ENCODE measurements at regions not wholly inside any gene's neighbourhood (a gene's known extent, or its start where the extent isn't known, plus 50 kb on each side); places are given as distances from the start of the nearest gene placed in this dataset.

DNA sequence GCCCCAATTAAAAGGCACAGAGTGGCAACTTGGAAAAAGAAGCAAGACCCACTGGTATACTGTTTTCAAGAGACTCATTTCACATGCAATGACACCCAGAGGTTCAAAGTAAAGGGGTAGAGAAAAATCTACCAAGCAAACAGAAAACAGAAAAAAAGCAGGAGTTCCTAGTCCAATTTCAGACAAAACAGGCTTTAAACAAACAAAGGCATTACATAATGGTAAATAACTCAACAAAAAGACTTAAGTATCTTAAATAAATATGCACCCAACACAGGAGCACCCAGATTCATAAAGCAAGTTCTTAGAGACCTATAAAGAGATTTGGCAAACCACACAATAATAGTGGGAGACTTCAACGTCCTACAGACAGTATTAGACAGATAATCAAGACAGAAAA, 215.8 kb downstream of the SLCO4C1 start (continued):
- TF ChIP-seq, protein P1, sequence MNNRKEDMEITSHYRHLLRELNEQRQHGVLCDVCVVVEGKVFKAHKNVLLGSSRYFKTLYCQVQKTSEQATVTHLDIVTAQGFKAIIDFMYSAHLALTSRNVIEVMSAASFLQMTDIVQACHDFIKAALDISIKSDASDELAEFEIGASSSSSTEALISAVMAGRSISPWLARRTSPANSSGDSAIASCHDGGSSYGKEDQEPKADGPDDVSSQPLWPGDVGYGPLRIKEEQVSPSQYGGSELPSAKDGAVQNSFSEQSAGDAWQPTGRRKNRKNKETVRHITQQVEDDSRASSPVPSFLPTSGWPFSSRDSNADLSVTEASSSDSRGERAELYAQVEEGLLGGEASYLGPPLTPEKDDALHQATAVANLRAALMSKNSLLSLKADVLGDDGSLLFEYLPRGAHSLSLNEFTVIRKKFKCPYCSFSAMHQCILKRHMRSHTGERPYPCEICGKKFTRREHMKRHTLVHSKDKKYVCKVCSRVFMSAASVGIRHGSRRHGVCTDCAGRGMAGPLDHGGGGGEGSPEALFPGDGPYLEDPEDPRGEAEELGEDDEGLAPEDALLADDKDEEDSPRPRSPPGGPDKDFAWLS (CRISPR knock-in tag; IDR thresholded peaks at IDR 0.05; ENCODE audit: borderline replicate concordance): no peak
- peak; percentile 78 for TF ChIP-seq FOXA3 (CRISPR knock-in tag; IDR thresholded peaks at IDR 0.05)
- TF ChIP-seq GATAD2A (CRISPR knock-in tag; IDR thresholded peaks at IDR 0.05): peak; percentile 79
- no peak for TF ChIP-seq SP140L (CRISPR knock-in tag; IDR thresholded peaks at IDR 0.05; ENCODE audit: borderline replicate concordance)
- TF ChIP-seq ZNF674 (CRISPR knock-in tag; IDR thresholded peaks at IDR 0.05; ENCODE audit: low read depth): no peak
- no peak for TF ChIP-seq LCORL (IDR thresholded peaks at IDR 0.05)
- 0 out of 2 replicates have a peak, but pooled peaks have one; percentile 39 for TF ChIP-seq LCORL (CRISPR knock-in tag; IDR thresholded peaks at IDR 0.05)

DNA sequence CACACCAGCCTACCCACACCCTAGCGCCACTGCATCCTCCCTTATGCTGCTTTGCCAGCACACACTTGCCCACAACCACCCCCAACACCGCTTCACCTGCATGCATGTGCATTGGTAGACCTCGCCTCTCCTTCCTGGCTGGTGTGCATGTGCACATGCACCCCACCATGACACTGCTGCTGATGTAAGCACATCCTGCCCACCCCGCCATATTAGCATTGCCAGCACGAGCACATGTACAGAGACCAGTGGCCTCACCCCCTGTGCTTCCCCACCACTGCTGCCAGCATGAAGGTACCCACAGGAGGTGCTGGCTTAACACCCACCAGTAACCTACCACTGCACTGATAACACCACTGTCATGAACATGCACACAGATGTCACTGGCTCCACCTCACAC, 218.2 kb downstream of the SLCO4C1 start:
- Histone ChIP-seq H2AFZ (ENCODE audit: low read length) (no peak overlapping the region), H4K20me1 (ENCODE audit: insufficient read depth, low read length) (no peaks in the 10 kb centered on the region), H3K9me3 (ENCODE audit: low read length) (no peaks in the 10 kb centered on the region), H3K27ac (ENCODE audit: extremely low read length, insufficient read depth, low read length) (no peak overlapping the region), H3K4me2 (ENCODE audit: low read depth, low read length) (no peak overlapping the region), H3K36me3 (replicated peaks in 1 of 2; ENCODE audit: control insufficient read depth in 1 of 2, insufficient read depth in 2 of 2, low read length in 2 of 2) (no peaks in the 10 kb centered on the region), H3K4me1 (ENCODE audit: insufficient read depth, low read length) (peaks cover 28% of the 10 kb centered on the region), H3K9ac (ENCODE audit: insufficient read depth, low read depth, low read length) (no peak overlapping the region), H3K79me2 (ENCODE audit: insufficient read depth, low read length) (no peaks in the 10 kb centered on the region), H3K4me3 (replicated peaks in 1 of 3; ENCODE audit: insufficient read depth in 1 of 3, low read depth in 2 of 3, low read length in 3 of 3) (no peak overlapping the region), H3K27me3 (ENCODE audit: control insufficient read depth in 1 of 2, insufficient read depth in 2 of 2, low read length in 2 of 2) (no peaks in the 10 kb centered on the region)
- ATAC-seq: no peak
- 60% methylated on average over 4 of the region's 5 CpGs for WGBS (ENCODE audit: low lambda C conversion rate)
- no peak for TF ChIP-seq SP1 (IDR thresholded peaks at IDR 0.05)
- TF ChIP-seq SP1 (CRISPR knock-in tag; IDR thresholded peaks at IDR 0.05): no peak
- TF ChIP-seq ZKSCAN5 (CRISPR knock-in tag; IDR thresholded peaks at IDR 0.05): no peak
- TF ChIP-seq ARNTL (CRISPR knock-in tag; IDR thresholded peaks at IDR 0.05): no peak
- no peak for TF ChIP-seq NR1H2 (CRISPR knock-in tag; IDR thresholded peaks at IDR 0.05; ENCODE audit: borderline replicate concordance, low read depth)
- TF ChIP-seq SNAPC2 (CRISPR knock-in tag; IDR thresholded peaks at IDR 0.05): no peak
- TF ChIP-seq, protein P2, sequence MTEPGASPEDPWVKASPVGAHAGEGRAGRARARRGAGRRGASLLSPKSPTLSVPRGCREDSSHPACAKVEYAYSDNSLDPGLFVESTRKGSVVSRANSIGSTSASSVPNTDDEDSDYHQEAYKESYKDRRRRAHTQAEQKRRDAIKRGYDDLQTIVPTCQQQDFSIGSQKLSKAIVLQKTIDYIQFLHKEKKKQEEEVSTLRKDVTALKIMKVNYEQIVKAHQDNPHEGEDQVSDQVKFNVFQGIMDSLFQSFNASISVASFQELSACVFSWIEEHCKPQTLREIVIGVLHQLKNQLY (CRISPR knock-in tag; IDR thresholded peaks at IDR 0.05): no peak
- TF ChIP-seq ZNF616 (CRISPR knock-in tag; IDR thresholded peaks at IDR 0.05; ENCODE audit: low read depth): no peak
- TF ChIP-seq, protein P3, sequence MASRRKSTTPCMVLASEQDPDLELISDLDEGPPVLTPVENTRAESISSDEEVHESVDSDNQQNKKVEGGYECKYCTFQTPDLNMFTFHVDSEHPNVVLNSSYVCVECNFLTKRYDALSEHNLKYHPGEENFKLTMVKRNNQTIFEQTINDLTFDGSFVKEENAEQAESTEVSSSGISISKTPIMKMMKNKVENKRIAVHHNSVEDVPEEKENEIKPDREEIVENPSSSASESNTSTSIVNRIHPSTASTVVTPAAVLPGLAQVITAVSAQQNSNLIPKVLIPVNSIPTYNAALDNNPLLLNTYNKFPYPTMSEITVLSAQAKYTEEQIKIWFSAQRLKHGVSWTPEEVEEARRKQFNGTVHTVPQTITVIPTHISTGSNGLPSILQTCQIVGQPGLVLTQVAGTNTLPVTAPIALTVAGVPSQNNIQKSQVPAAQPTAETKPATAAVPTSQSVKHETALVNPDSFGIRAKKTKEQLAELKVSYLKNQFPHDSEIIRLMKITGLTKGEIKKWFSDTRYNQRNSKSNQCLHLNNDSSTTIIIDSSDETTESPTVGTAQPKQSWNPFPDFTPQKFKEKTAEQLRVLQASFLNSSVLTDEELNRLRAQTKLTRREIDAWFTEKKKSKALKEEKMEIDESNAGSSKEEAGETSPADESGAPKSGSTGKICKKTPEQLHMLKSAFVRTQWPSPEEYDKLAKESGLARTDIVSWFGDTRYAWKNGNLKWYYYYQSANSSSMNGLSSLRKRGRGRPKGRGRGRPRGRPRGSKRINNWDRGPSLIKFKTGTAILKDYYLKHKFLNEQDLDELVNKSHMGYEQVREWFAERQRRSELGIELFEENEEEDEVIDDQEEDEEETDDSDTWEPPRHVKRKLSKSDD (CRISPR knock-in tag; IDR thresholded peaks at IDR 0.05; ENCODE audit: low read depth): no peak
- no peak for TF ChIP-seq ARID2 (CRISPR knock-in tag; IDR thresholded peaks at IDR 0.05; ENCODE audit: borderline replicate concordance)
- TF ChIP-seq ZNF451 (CRISPR knock-in tag; IDR thresholded peaks at IDR 0.05): no peak
- TF ChIP-seq PCBP1 (IDR thresholded peaks at IDR 0.05; ENCODE audit: borderline replicate concordance, low read depth, low read length): no peak
- TF ChIP-seq, protein P4, sequence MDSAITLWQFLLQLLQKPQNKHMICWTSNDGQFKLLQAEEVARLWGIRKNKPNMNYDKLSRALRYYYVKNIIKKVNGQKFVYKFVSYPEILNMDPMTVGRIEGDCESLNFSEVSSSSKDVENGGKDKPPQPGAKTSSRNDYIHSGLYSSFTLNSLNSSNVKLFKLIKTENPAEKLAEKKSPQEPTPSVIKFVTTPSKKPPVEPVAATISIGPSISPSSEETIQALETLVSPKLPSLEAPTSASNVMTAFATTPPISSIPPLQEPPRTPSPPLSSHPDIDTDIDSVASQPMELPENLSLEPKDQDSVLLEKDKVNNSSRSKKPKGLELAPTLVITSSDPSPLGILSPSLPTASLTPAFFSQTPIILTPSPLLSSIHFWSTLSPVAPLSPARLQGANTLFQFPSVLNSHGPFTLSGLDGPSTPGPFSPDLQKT (CRISPR knock-in tag; IDR thresholded peaks at IDR 0.05; ENCODE audit: borderline replicate concordance): no peak
- in situ Hi-C loops (cut with HindIII; ENCODE audit: extremely low pct_ligation_motif_present, low pct_unique_long_range_greater_than_20kb) (no loop called here), intact Hi-C loops (cut with micrococcal nuclease; ENCODE audit: unreplicated experiment) (no loop called here)
- ChIA-PET POLR2A (no interaction called here), CTCF (ENCODE audit: low intra/inter-chr PET ratio, low total read pairs) (no interaction called here)
- no TSS peak for BruUV-seq (replicated peaks)
- DNase-seq (ENCODE audit: low spot score): no peak
- no peak for FAIRE-seq
